ENCODE measurements at regions not wholly inside any gene's neighbourhood (a gene's known extent, or its start where the extent isn't known, plus 50 kb on each side); places are given as distances from the start of the nearest gene placed in this dataset.

DNA sequence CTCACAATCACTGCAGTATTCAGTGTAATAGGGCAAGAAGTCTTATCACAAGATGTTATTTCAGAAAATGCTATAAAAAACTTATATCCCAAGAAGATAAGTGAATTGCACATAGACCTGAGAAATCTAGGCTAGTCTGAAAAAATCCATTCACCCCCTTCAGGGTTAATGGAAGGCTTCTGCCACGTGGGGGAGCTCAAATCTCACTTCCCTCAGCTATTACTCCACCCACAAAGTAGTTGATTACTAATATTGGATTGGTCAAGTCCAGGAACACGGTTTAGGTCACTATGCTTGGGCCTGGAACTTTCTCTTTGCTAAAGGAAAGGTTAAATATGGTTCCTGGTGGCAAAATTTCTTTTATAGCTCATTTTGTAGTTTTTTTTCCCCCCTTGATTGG, 51.2 kb upstream of the ADAM23 start:
- no peaks in the 10 kb centered on the region for H3K4me1 ChIP-seq (ENCODE audit: insufficient read depth, low read length)
- H3K36me3 ChIP-seq (replicated peaks in 1 of 2; ENCODE audit: control insufficient read depth in 1 of 2, insufficient read depth in 2 of 2, low read length in 2 of 2) = no peaks in the 10 kb centered on the region
- POLR2A ChIA-PET = no interaction called here
- no peak overlapping the region for H2AFZ ChIP-seq (ENCODE audit: low read length)
- intact Hi-C loops (cut with micrococcal nuclease; ENCODE audit: unreplicated experiment) = loop anchor here (1.0 to 2.0 kb wide), 3 partner anchors 51 to 1083 kb away; partner anchors contain the start of gene ADAM23
- BruUV-seq (replicated peaks) = no TSS peak
- no peaks in the 10 kb centered on the region for H3K27me3 ChIP-seq (ENCODE audit: control insufficient read depth in 1 of 2, insufficient read depth in 2 of 2, low read length in 2 of 2)
- no peak overlapping the region for H3K9ac ChIP-seq (ENCODE audit: insufficient read depth, low read depth, low read length)
- FAIRE-seq (peak; percentile 88), ATAC-seq (peak; percentile 98), DNase-seq (ENCODE audit: low spot score) (peak; percentile 62)
- H3K9me3 ChIP-seq (ENCODE audit: low read length) = no peaks in the 10 kb centered on the region
- no peaks in the 10 kb centered on the region for H4K20me1 ChIP-seq (ENCODE audit: insufficient read depth, low read length)
- CTCF ChIA-PET (ENCODE audit: low intra/inter-chr PET ratio, low total read pairs) = interaction anchor here (0.9 to 1.4 kb wide), 2 partner anchors 164 to 167 kb away, joined by 3 to 5 read pairs; no protein-coding TSS in a partner anchor
- H3K27ac ChIP-seq (ENCODE audit: extremely low read length, insufficient read depth, low read length) = no peak overlapping the region
- H3K79me2 ChIP-seq (ENCODE audit: insufficient read depth, low read length) = no peaks in the 10 kb centered on the region
- in situ Hi-C loops (cut with HindIII; ENCODE audit: extremely low pct_ligation_motif_present, low pct_unique_long_range_greater_than_20kb) = loop anchor here (10.0 kb wide), 1 partner anchor 163 kb away; no protein-coding TSS in a partner anchor
- H3K4me2 ChIP-seq (ENCODE audit: low read depth, low read length) = no peak overlapping the region
- no peak overlapping the region for H3K4me3 ChIP-seq (replicated peaks in 1 of 3; ENCODE audit: insufficient read depth in 1 of 3, low read depth in 2 of 3, low read length in 3 of 3)
- WGBS (ENCODE audit: low lambda C conversion rate) = 2% methylated on average over 2 of the region's 2 CpGs
- TF ChIP-seq, protein P1, sequence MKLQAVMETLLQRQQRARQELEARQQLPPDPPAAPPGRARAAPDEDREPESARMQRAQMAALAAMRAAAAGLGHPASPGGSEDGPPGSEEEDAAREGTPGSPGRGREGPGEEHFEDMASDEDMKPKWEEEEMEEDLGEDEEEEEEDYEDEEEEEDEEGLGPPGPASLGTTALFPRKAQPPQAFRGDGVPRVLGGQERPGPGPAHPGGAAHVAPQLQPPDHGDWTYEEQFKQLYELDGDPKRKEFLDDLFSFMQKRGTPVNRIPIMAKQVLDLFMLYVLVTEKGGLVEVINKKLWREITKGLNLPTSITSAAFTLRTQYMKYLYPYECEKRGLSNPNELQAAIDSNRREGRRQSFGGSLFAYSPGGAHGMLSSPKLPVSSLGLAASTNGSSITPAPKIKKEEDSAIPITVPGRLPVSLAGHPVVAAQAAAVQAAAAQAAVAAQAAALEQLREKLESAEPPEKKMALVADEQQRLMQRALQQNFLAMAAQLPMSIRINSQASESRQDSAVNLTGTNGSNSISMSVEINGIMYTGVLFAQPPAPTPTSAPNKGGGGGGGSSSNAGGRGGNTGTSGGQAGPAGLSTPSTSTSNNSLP (IDR thresholded peaks at IDR 0.05; ENCODE audit: low read depth, low read length) = 0 out of 2 replicates have a peak, but pooled peaks have one; percentile 29
- TF ChIP-seq TBX2 (CRISPR knock-in tag; IDR thresholded peaks at IDR 0.05; ENCODE audit: borderline replicate concordance) = no peak
- no peak for TF ChIP-seq BHLHE40 (IDR thresholded peaks at IDR 0.05; ENCODE audit: low read length)
- TF ChIP-seq RCOR2 (CRISPR knock-in tag; IDR thresholded peaks at IDR 0.05) = no peak
- TF ChIP-seq, protein P2, sequence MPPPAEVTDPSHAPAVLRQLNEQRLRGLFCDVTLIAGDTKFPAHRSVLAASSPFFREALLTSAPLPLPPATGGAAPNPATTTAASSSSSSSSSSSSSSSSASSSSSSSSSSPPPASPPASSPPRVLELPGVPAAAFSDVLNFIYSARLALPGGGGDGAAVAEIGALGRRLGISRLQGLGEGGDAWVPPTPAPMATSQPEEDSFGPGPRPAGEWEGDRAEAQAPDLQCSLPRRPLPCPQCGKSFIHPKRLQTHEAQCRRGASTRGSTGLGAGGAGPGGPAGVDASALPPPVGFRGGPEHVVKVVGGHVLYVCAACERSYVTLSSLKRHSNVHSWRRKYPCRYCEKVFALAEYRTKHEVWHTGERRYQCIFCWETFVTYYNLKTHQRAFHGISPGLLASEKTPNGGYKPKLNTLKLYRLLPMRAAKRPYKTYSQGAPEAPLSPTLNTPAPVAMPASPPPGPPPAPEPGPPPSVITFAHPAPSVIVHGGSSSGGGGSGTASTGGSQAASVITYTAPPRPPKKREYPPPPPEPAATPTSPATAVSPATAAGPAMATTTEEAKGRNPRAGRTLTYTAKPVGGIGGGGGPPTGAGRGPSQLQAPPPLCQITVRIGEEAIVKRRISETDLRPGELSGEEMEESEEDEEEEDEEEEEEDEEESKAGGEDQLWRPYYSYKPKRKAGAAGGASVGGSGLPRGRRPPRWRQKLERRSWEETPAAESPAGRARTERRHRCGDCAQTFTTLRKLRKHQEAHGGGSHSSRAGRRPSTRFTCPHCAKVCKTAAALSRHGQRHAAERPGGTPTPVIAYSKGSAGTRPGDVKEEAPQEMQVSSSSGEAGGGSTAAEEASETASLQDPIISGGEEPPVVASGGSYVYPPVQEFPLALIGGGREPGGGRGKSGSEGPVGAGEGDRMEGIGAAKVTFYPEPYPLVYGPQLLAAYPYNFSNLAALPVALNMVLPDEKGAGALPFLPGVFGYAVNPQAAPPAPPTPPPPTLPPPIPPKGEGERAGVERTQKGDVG (CRISPR knock-in tag; IDR thresholded peaks at IDR 0.05; ENCODE audit: borderline replicate concordance) = no peak
- TF ChIP-seq ZMYM4 (CRISPR knock-in tag; IDR thresholded peaks at IDR 0.05) = peak; percentile 54
- no peak for TF ChIP-seq SMYD3 (CRISPR knock-in tag; IDR thresholded peaks at IDR 0.05)
- no peak for TF ChIP-seq CREM (IDR thresholded peaks at IDR 0.05)
- TF ChIP-seq CREM (CRISPR knock-in tag; IDR thresholded peaks at IDR 0.05) = no peak
- TF ChIP-seq NFYC (CRISPR knock-in tag; IDR thresholded peaks at IDR 0.05) = 0 out of 2 replicates have a peak, but pooled peaks have one; percentile 28
- TF ChIP-seq RAD21 (CRISPR knock-in tag; IDR thresholded peaks at IDR 0.05) = peak; percentile 70
- TF ChIP-seq EHMT2 (IDR thresholded peaks at IDR 0.05; ENCODE audit: borderline replicate concordance, low read depth, low read length) = no peak; the same call in 1 of the 2 replicates
- 0 out of 2 replicates have a peak, but pooled peaks have one; percentile 39 for TF ChIP-seq HOXA5 (CRISPR knock-in tag; IDR thresholded peaks at IDR 0.05)
- TF ChIP-seq NKX3-1 (CRISPR knock-in tag; IDR thresholded peaks at IDR 0.05) = no peak
- TF ChIP-seq ESRRA (CRISPR knock-in tag; IDR thresholded peaks at IDR 0.05; ENCODE audit: low read depth) = no peak
- TF ChIP-seq SP5 (CRISPR knock-in tag; IDR thresholded peaks at IDR 0.05; ENCODE audit: borderline replicate concordance, low read depth) = peak; percentile 63; the same call in 1 of the 2 replicates
- TF ChIP-seq, protein P3, sequence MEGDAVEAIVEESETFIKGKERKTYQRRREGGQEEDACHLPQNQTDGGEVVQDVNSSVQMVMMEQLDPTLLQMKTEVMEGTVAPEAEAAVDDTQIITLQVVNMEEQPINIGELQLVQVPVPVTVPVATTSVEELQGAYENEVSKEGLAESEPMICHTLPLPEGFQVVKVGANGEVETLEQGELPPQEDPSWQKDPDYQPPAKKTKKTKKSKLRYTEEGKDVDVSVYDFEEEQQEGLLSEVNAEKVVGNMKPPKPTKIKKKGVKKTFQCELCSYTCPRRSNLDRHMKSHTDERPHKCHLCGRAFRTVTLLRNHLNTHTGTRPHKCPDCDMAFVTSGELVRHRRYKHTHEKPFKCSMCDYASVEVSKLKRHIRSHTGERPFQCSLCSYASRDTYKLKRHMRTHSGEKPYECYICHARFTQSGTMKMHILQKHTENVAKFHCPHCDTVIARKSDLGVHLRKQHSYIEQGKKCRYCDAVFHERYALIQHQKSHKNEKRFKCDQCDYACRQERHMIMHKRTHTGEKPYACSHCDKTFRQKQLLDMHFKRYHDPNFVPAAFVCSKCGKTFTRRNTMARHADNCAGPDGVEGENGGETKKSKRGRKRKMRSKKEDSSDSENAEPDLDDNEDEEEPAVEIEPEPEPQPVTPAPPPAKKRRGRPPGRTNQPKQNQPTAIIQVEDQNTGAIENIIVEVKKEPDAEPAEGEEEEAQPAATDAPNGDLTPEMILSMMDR (CRISPR knock-in tag; IDR thresholded peaks at IDR 0.05) = peak; percentile 75
- TF ChIP-seq SMC3 (IDR thresholded peaks at IDR 0.05; ENCODE audit: low read length) = peak; percentile 76
- TF ChIP-seq CREB1 (IDR thresholded peaks at IDR 0.05) = no peak
- TF ChIP-seq CREB1 (CRISPR knock-in tag; IDR thresholded peaks at IDR 0.05) = 0 out of 2 replicates have a peak, but pooled peaks have one; percentile 13
- TF ChIP-seq ZNF331 (CRISPR knock-in tag; IDR thresholded peaks at IDR 0.05) = no peak
